ENCODE measurements at regions not wholly inside any gene's neighbourhood (a gene's known extent, or its start where the extent isn't known, plus 50 kb on each side); places are given as distances from the start of the nearest gene placed in this dataset.

- Histone ChIP-seq H3K36me3 (ENCODE audit: control insufficient read depth in 2 of 2, insufficient read depth in 1 of 2, low read length in 2 of 2) (no peaks in the 10 kb centered on the region), H3K4me1 (ENCODE audit: control insufficient read depth, insufficient read depth, low read length) (no peaks in the 10 kb centered on the region), H3K4me3 (ENCODE audit: low read depth, low read length) (no peak overlapping the region), H3K9me3 (ENCODE audit: control insufficient read depth, insufficient read depth, low read depth, low read length) (no peaks in the 10 kb centered on the region), H3K27ac (ENCODE audit: extremely low read depth, low read depth, low read length) (no peak overlapping the region)
- ChIA-PET POLR2A (no interaction called here), CTCF (no interaction called here)
- TF ChIP-seq ZNF830 (tag by site-specific recombination; IDR thresholded peaks at IDR 0.05; ENCODE audit: low read depth) (no peak), ZNF571 (tag by site-specific recombination; IDR thresholded peaks at IDR 0.05) (no peak), ZFP41 (tag by site-specific recombination; IDR thresholded peaks at IDR 0.05; ENCODE audit: borderline replicate concordance) (no peak), ZFP3 (tag by site-specific recombination; IDR thresholded peaks at IDR 0.05; ENCODE audit: low read depth) (no peak), HOXC10 (CRISPR knock-in tag; IDR thresholded peaks at IDR 0.05) (no peak)
- TF ChIP-seq, protein P1, sequence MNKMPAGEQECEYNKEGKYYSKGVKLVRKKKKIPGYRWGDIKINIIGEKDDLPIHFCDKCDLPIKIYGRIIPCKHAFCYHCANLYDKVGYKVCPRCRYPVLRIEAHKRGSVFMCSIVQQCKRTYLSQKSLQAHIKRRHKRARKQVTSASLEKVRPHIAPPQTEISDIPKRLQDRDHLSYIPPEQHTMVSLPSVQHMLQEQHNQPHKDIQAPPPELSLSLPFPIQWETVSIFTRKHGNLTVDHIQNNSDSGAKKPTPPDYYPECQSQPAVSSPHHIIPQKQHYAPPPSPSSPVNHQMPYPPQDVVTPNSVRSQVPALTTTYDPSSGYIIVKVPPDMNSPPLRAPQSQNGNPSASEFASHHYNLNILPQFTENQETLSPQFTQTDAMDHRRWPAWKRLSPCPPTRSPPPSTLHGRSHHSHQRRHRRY (tag by site-specific recombination; IDR thresholded peaks at IDR 0.05), result no peak
Measured at GRCh38 chr2:122656403-122656802, 901.0 kb downstream of the TSN start.

- Histone ChIP-seq H3K9me3 (ENCODE audit: control insufficient read depth, insufficient read depth, low read depth, low read length) (no peaks in the 10 kb centered on the region), H3K4me3 (ENCODE audit: low read depth, low read length) (no peak overlapping the region), H3K27ac (ENCODE audit: extremely low read depth, low read depth, low read length) (no peak overlapping the region), H3K36me3 (ENCODE audit: control insufficient read depth in 2 of 2, insufficient read depth in 1 of 2, low read length in 2 of 2) (no peaks in the 10 kb centered on the region), H3K4me1 (ENCODE audit: control insufficient read depth, insufficient read depth, low read length) (no peaks in the 10 kb centered on the region)
- CTCF ChIA-PET, result no interaction called here
- POLR2A ChIA-PET, result no interaction called here
- TF ChIP-seq ZNF639 (tag by site-specific recombination; IDR thresholded peaks at IDR 0.05), result no peak
- no peak for TF ChIP-seq ZNF324 (tag by site-specific recombination; IDR thresholded peaks at IDR 0.05)
- TF ChIP-seq, protein P2, sequence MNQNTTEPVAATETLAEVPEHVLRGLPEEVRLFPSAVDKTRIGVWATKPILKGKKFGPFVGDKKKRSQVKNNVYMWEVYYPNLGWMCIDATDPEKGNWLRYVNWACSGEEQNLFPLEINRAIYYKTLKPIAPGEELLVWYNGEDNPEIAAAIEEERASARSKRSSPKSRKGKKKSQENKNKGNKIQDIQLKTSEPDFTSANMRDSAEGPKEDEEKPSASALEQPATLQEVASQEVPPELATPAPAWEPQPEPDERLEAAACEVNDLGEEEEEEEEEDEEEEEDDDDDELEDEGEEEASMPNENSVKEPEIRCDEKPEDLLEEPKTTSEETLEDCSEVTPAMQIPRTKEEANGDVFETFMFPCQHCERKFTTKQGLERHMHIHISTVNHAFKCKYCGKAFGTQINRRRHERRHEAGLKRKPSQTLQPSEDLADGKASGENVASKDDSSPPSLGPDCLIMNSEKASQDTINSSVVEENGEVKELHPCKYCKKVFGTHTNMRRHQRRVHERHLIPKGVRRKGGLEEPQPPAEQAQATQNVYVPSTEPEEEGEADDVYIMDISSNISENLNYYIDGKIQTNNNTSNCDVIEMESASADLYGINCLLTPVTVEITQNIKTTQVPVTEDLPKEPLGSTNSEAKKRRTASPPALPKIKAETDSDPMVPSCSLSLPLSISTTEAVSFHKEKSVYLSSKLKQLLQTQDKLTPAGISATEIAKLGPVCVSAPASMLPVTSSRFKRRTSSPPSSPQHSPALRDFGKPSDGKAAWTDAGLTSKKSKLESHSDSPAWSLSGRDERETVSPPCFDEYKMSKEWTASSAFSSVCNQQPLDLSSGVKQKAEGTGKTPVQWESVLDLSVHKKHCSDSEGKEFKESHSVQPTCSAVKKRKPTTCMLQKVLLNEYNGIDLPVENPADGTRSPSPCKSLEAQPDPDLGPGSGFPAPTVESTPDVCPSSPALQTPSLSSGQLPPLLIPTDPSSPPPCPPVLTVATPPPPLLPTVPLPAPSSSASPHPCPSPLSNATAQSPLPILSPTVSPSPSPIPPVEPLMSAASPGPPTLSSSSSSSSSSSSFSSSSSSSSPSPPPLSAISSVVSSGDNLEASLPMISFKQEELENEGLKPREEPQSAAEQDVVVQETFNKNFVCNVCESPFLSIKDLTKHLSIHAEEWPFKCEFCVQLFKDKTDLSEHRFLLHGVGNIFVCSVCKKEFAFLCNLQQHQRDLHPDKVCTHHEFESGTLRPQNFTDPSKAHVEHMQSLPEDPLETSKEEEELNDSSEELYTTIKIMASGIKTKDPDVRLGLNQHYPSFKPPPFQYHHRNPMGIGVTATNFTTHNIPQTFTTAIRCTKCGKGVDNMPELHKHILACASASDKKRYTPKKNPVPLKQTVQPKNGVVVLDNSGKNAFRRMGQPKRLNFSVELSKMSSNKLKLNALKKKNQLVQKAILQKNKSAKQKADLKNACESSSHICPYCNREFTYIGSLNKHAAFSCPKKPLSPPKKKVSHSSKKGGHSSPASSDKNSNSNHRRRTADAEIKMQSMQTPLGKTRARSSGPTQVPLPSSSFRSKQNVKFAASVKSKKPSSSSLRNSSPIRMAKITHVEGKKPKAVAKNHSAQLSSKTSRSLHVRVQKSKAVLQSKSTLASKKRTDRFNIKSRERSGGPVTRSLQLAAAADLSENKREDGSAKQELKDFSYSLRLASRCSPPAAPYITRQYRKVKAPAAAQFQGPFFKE (tag by site-specific recombination; IDR thresholded peaks at IDR 0.05; ENCODE audit: borderline replicate concordance), result no peak
- no peak for TF ChIP-seq ZNF48 (tag by site-specific recombination; IDR thresholded peaks at IDR 0.05)
- no peak for TF ChIP-seq ZNF391 (tag by site-specific recombination; IDR thresholded peaks at IDR 0.05; ENCODE audit: borderline replicate concordance, low read depth)
- no peak for TF ChIP-seq ZNF24 (tag by site-specific recombination; IDR thresholded peaks at IDR 0.05)
- no peak for TF ChIP-seq KLF1 (tag by site-specific recombination; IDR thresholded peaks at IDR 0.05)
- TF ChIP-seq ZNF404 (tag by site-specific recombination; IDR thresholded peaks at IDR 0.05), result no peak
- TF ChIP-seq BCL6B (tag by site-specific recombination; IDR thresholded peaks at IDR 0.05), result no peak
- TF ChIP-seq ZNF558 (tag by site-specific recombination; IDR thresholded peaks at IDR 0.05), result no peak
- no peak for TF ChIP-seq KLF8 (tag by site-specific recombination; IDR thresholded peaks at IDR 0.05)
- no peak for TF ChIP-seq ZNF514 (tag by site-specific recombination; IDR thresholded peaks at IDR 0.05)
- no peak for TF ChIP-seq ZNF629 (tag by site-specific recombination; IDR thresholded peaks at IDR 0.05)
- no peak for TF ChIP-seq GLIS2 (tag by site-specific recombination; IDR thresholded peaks at IDR 0.05)
- no peak for TF ChIP-seq SALL2 (tag by site-specific recombination; IDR thresholded peaks at IDR 0.05; ENCODE audit: borderline replicate concordance)
- no peak for TF ChIP-seq ZBTB17 (tag by site-specific recombination; IDR thresholded peaks at IDR 0.05)
Measured at GRCh38 chr2:122660786-122661634, 905.6 kb downstream of the TSN start.
